ENCODE measurements at regions not wholly inside any gene's neighbourhood (a gene's known extent, or its start where the extent isn't known, plus 50 kb on each side); places are given as distances from the start of the nearest gene placed in this dataset.

GRCh38 chr14:42802346-42802745 lies 1195.7 kb downstream of the LRFN5 start:
- TF ChIP-seq BACH2 (CRISPR knock-in tag; IDR thresholded peaks at IDR 0.05; ENCODE audit: borderline replicate concordance) = no peak
- no peak for TF ChIP-seq ZFP30 (CRISPR knock-in tag; IDR thresholded peaks at IDR 0.05)
- TF ChIP-seq ARNTL (CRISPR knock-in tag; IDR thresholded peaks at IDR 0.05; ENCODE audit: borderline replicate concordance, low read depth) = no peak
- TF ChIP-seq GLIS3 (CRISPR knock-in tag; IDR thresholded peaks at IDR 0.05) = no peak
- no peak for TF ChIP-seq OSR1 (CRISPR knock-in tag; IDR thresholded peaks at IDR 0.05)
- TF ChIP-seq TSHZ2 (CRISPR knock-in tag; IDR thresholded peaks at IDR 0.05) = no peak
- TF ChIP-seq CSRNP3 (CRISPR knock-in tag; IDR thresholded peaks at IDR 0.05) = no peak
- TF ChIP-seq PATZ1 (CRISPR knock-in tag; IDR thresholded peaks at IDR 0.05; ENCODE audit: borderline replicate concordance) = no peak
- TF ChIP-seq ZNF8 (CRISPR knock-in tag; IDR thresholded peaks at IDR 0.05) = no peak
- TF ChIP-seq SNAI2 (CRISPR knock-in tag; IDR thresholded peaks at IDR 0.05) = no peak
